NCI-H1048 (cell line): ENCODE measurements at regions not wholly inside any gene's neighbourhood (a gene's known extent, or its start where the extent isn't known, plus 50 kb on each side); places are given as distances from the start of the nearest gene placed in this dataset.

Experiments
- DNase-seq: peaks from one replicate; lab custom pipeline; 2025; lab: John Stamatoyannopoulos, UW

GRCh38 chr9:80134487-80134886, 562.7 kb downstream of the TLE4 start:
- DNase-seq: no peak

- DNase-seq: no peak
Measured at GRCh38 chr9:80131627-80132026, 559.9 kb downstream of the TLE4 start.

GRCh38 chr9:80127920-80128319, 556.2 kb downstream of the TLE4 start:
- DNase-seq: no peak

- no peak for DNase-seq
Measured at GRCh38 chr9:80125731-80126264, 554.0 kb downstream of the TLE4 start.

- DNase-seq: no peak
Measured at GRCh38 chr9:80117031-80117430, 545.3 kb downstream of the TLE4 start.

GRCh38 chr9:80114241-80114640, 542.5 kb downstream of the TLE4 start:
- DNase-seq: no peak

GRCh38 chr9:80107931-80108660, 536.3 kb downstream of the TLE4 start:
- no peak for DNase-seq

- DNase-seq: no peak
Measured at GRCh38 chr9:80097476-80097875, 525.7 kb downstream of the TLE4 start.

GRCh38 chr9:80094176-80094771, 522.5 kb downstream of the TLE4 start:
- DNase-seq: no peak

- no peak for DNase-seq
Measured at GRCh38 chr9:80093695-80094094, 521.9 kb downstream of the TLE4 start.

- no peak for DNase-seq
Measured at GRCh38 chr9:80091526-80091925, 519.8 kb downstream of the TLE4 start.

GRCh38 chr9:80090317-80090716, 518.6 kb downstream of the TLE4 start:
- no peak for DNase-seq

- DNase-seq: no peak
Measured at GRCh38 chr9:80086822-80087345, 515.1 kb downstream of the TLE4 start.

GRCh38 chr9:80086386-80086785, 514.6 kb downstream of the TLE4 start:
- DNase-seq: no peak

- DNase-seq: no peak
Measured at GRCh38 chr9:80085668-80086067, 513.9 kb downstream of the TLE4 start.

GRCh38 chr9:80082213-80082612, 510.4 kb downstream of the TLE4 start:
- DNase-seq: no peak

GRCh38 chr9:80078826-80079225, 507.1 kb downstream of the TLE4 start:
- DNase-seq: no peak

GRCh38 chr9:80077059-80077458, 505.3 kb downstream of the TLE4 start:
- no peak for DNase-seq

- no peak for DNase-seq
Measured at GRCh38 chr9:80076162-80076561, 504.4 kb downstream of the TLE4 start.

GRCh38 chr9:80074439-80074838, 502.7 kb downstream of the TLE4 start:
- no peak for DNase-seq

- DNase-seq: no peak
Measured at GRCh38 chr9:80072451-80072850, 500.7 kb downstream of the TLE4 start.

GRCh38 chr9:80070071-80070742, 498.4 kb downstream of the TLE4 start:
- DNase-seq: no peak

GRCh38 chr9:80066931-80067330, 495.2 kb downstream of the TLE4 start:
- no peak for DNase-seq
